ENCODE measurements at regions not wholly inside any gene's neighbourhood (a gene's known extent, or its start where the extent isn't known, plus 50 kb on each side); places are given as distances from the start of the nearest gene placed in this dataset.
"Not testable (repeated sequence)": the region's sequence is repeated elsewhere in the genome, so short reads cannot be mapped to it uniquely, and the experiment has no call there.

- Histone ChIP-seq H3K9me3 (peaks cover 11% of the 10 kb centered on the region; the same call in 1 of the 2 replicates), H3K4me1 (no peaks in the 10 kb centered on the region), H3K36me3 (ENCODE audit: control insufficient read depth, insufficient read depth, low read length) (no peaks in the 10 kb centered on the region), H3K27me3 (replicated peaks; ENCODE audit: control insufficient read depth, insufficient read depth, low read length) (no peaks in the 10 kb centered on the region), H3K4me3 (ENCODE audit: low read depth, low read length) (no peak overlapping the region)
- Mint-ChIP-seq H3K4me1 (ENCODE audit: low read depth, unreplicated experiment) (no peaks in the 10 kb centered on the region), H3K9me3 (ENCODE audit: unreplicated experiment) (peaks cover 37% of the 10 kb centered on the region), H3K36me3 (ENCODE audit: insufficient read depth, unreplicated experiment) (no peaks in the 10 kb centered on the region), H3K4me3 (ENCODE audit: unreplicated experiment) (no peak overlapping the region), H3K27ac (ENCODE audit: unreplicated experiment) (no peak overlapping the region), H3K27me3 (ENCODE audit: insufficient read depth, unreplicated experiment) (no peaks in the 10 kb centered on the region)
- peak in 1 of 2 experiments; percentile 65 for DNase-seq
- intact Hi-C loops (cut with micrococcal nuclease; ENCODE audit: unreplicated experiment): loop anchor here (1.0 kb wide), 5 partner anchors 77 to 572 kb away; no protein-coding TSS in a partner anchor
- ChIA-PET CTCF (interaction anchor here (0.6 to 1.8 kb wide), 5 partner anchors 75 to 612 kb away, joined by 3 to 18 read pairs (median 5); no protein-coding TSS in a partner anchor), POLR2A (no interaction called here)
- TF ChIP-seq CTCF (IDR thresholded peaks at IDR 0.05; ENCODE audit: insufficient read depth in 1 of 2, low read depth in 1 of 2, low read length in 1 of 2, severe bottlenecking in 1 of 2, unreplicated experiment in 1 of 2): peak; percentile 48 to 61
- no TSS peak for BruUV-seq (replicated peaks)
Observed at GRCh38 chr10:57579926-57580325, 687.8 kb downstream of the IPMK start.

- Histone ChIP-seq H3K4me1 (no peaks in the 10 kb centered on the region), H3K9me3 (0 out of 2 replicates have a peak, but pooled peaks cover 3% of the 10 kb centered on the region), H3K27me3 (replicated peaks; ENCODE audit: control insufficient read depth, insufficient read depth, low read length) (no peaks in the 10 kb centered on the region), H3K36me3 (ENCODE audit: control insufficient read depth, insufficient read depth, low read length) (no peaks in the 10 kb centered on the region), H3K4me3 (ENCODE audit: low read depth, low read length) (no peak overlapping the region)
- BruUV-seq (replicated peaks): no TSS peak
- no peak overlapping the region for H3K27ac Mint-ChIP-seq (ENCODE audit: unreplicated experiment)
- no peaks in the 10 kb centered on the region for H3K36me3 Mint-ChIP-seq (ENCODE audit: insufficient read depth, unreplicated experiment)
- ChIA-PET POLR2A (no interaction called here), CTCF (no interaction called here)
- no peaks in the 10 kb centered on the region for H3K27me3 Mint-ChIP-seq (ENCODE audit: insufficient read depth, unreplicated experiment)
- DNase-seq: no peak
- H3K9me3 Mint-ChIP-seq (ENCODE audit: unreplicated experiment): no peaks in the 10 kb centered on the region
- TF ChIP-seq CTCF (IDR thresholded peaks at IDR 0.05; ENCODE audit: insufficient read depth in 1 of 2, low read depth in 1 of 2, low read length in 1 of 2, severe bottlenecking in 1 of 2, unreplicated experiment in 1 of 2): no peak
- H3K4me1 Mint-ChIP-seq (ENCODE audit: low read depth, unreplicated experiment): no peaks in the 10 kb centered on the region
- H3K4me3 Mint-ChIP-seq (ENCODE audit: unreplicated experiment): no peak overlapping the region
- intact Hi-C loops (cut with micrococcal nuclease; ENCODE audit: unreplicated experiment): no loop called here
Observed at GRCh38 chr10:57562211-57562610, 705.5 kb downstream of the IPMK start.

GRCh38 chr10:57551774-57552173 lies 715.9 kb downstream of the IPMK start:
- H3K27me3 ChIP-seq (replicated peaks; ENCODE audit: control insufficient read depth, insufficient read depth, low read length); intact Hi-C loops (cut with micrococcal nuclease; ENCODE audit: unreplicated experiment); H3K36me3 Mint-ChIP-seq (ENCODE audit: insufficient read depth, unreplicated experiment); H3K4me3 ChIP-seq (ENCODE audit: low read depth, low read length); H3K9me3 Mint-ChIP-seq (ENCODE audit: unreplicated experiment); H3K4me1 ChIP-seq; H3K27ac Mint-ChIP-seq (ENCODE audit: unreplicated experiment); H3K9me3 ChIP-seq; H3K36me3 ChIP-seq (ENCODE audit: control insufficient read depth, insufficient read depth, low read length); BruUV-seq (replicated peaks); POLR2A ChIA-PET; CTCF ChIA-PET; H3K4me3 Mint-ChIP-seq (ENCODE audit: unreplicated experiment); H3K27me3 Mint-ChIP-seq (ENCODE audit: insufficient read depth, unreplicated experiment); H3K4me1 Mint-ChIP-seq (ENCODE audit: low read depth, unreplicated experiment); DNase-seq: not testable (repeated sequence)

- CTCF ChIA-PET: no interaction called here
- intact Hi-C loops (cut with micrococcal nuclease; ENCODE audit: unreplicated experiment): no loop called here
- BruUV-seq (replicated peaks): no TSS peak
Observed at GRCh38 chr10:57535306-57535705, 732.4 kb downstream of the IPMK start.

More at GRCh38 chr10:57535306-57535705, 732.4 kb downstream of the IPMK start:
- POLR2A ChIA-PET: interaction anchor here (0.6 kb wide), 1 partner anchor 28 kb away, joined by 3 read pairs; no protein-coding TSS in a partner anchor
- no peaks in the 10 kb centered on the region for H3K9me3 Mint-ChIP-seq (ENCODE audit: unreplicated experiment)
- H3K27ac Mint-ChIP-seq (ENCODE audit: unreplicated experiment): peak overlapping the region; percentile 42
- peak overlapping the region; percentile 8 for H3K4me3 Mint-ChIP-seq (ENCODE audit: unreplicated experiment)
- peaks cover 8% of the 10 kb centered on the region for H3K4me1 Mint-ChIP-seq (ENCODE audit: low read depth, unreplicated experiment)
- peaks cover 1% of the 10 kb centered on the region for H3K27me3 Mint-ChIP-seq (ENCODE audit: insufficient read depth, unreplicated experiment)
- Histone ChIP-seq H3K36me3 (ENCODE audit: control insufficient read depth, insufficient read depth, low read length) (no peaks in the 10 kb centered on the region), H3K9me3 (no peaks in the 10 kb centered on the region), H3K4me1 (peaks cover 10% of the 10 kb centered on the region), H3K27me3 (replicated peaks; ENCODE audit: control insufficient read depth, insufficient read depth, low read length) (no peaks in the 10 kb centered on the region), H3K4me3 (ENCODE audit: low read depth, low read length) (no peak overlapping the region)
- TF ChIP-seq CTCF (IDR thresholded peaks at IDR 0.05; ENCODE audit: insufficient read depth in 1 of 2, low read depth in 1 of 2, low read length in 1 of 2, severe bottlenecking in 1 of 2, unreplicated experiment in 1 of 2): no peak
- no peaks in the 10 kb centered on the region for H3K36me3 Mint-ChIP-seq (ENCODE audit: insufficient read depth, unreplicated experiment)
- DNase-seq: peak; percentile 61 to 87

Measured in Caco-2 (cell line).